OCI-LY1 (cell line): ENCODE measurements at regions not wholly inside any gene's neighbourhood (a gene's known extent, or its start where the extent isn't known, plus 50 kb on each side); places are given as distances from the start of the nearest gene placed in this dataset.

Experiments
- EZH2 ChIP-seq: fragments of 200-600 bp; sonication (generic), shearing (Covaris generic); IDR thresholded peaks from 2 replicates; pipeline ENCODE4 v1.8.0; 2017; ENCODE audit warnings: borderline replicate concordance, mixed run types, mild to moderate bottlenecking, antibody characterized with exemption, low read length, moderate library complexity, mixed read lengths
- TF ChIP-seq, protein P1 (sequence below): fragments of 200-600 bp; sonication (generic), shearing (Covaris generic); IDR thresholded peaks from 2 replicates; pipeline ENCODE4 v1.5.1; 2017; ENCODE audit warnings: mild to moderate bottlenecking, antibody characterized with exemption, low read length, moderate library complexity, mixed read lengths

DNA sequence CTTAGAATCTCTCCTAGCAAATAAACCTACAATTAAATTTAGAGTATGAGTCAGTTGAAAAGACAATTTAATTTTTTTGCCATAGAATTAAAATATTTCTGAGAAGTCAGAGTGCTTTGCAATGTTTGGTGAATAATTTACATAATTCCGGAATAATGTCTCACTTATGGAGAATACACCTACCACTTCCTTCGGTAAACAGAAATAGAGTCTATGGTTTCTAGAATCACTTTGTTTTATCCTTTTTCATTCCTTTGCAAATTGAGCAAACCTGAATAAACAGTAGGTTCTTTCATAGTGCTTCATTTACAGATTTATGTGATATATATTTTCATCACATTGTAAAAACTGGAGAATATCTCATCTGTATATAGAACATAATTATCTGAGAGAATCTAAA lies 211.7 kb downstream of the PMAIP1 start:
- TF ChIP-seq, protein P1, sequence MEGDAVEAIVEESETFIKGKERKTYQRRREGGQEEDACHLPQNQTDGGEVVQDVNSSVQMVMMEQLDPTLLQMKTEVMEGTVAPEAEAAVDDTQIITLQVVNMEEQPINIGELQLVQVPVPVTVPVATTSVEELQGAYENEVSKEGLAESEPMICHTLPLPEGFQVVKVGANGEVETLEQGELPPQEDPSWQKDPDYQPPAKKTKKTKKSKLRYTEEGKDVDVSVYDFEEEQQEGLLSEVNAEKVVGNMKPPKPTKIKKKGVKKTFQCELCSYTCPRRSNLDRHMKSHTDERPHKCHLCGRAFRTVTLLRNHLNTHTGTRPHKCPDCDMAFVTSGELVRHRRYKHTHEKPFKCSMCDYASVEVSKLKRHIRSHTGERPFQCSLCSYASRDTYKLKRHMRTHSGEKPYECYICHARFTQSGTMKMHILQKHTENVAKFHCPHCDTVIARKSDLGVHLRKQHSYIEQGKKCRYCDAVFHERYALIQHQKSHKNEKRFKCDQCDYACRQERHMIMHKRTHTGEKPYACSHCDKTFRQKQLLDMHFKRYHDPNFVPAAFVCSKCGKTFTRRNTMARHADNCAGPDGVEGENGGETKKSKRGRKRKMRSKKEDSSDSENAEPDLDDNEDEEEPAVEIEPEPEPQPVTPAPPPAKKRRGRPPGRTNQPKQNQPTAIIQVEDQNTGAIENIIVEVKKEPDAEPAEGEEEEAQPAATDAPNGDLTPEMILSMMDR: no peak
- TF ChIP-seq EZH2: no peak
